Type B pancreatic cell (in vitro differentiated cells): ENCODE measurements at regions not wholly inside any gene's neighbourhood (a gene's known extent, or its start where the extent isn't known, plus 50 kb on each side); places are given as distances from the start of the nearest gene placed in this dataset.

ENCODE experiments used
- DNase-seq: peaks from one replicate; pipeline ENCODE4 v3.0.0; 2021; ENCODE audit warnings: mixed read lengths; ENCODE audit not compliant: unreplicated experiment; ENCODE audit errors: extremely low spot score
- H3K27ac Mint-ChIP-seq: 2 replicates; pipeline ENCODE4 v1.8.0; 2021; ENCODE audit warnings: mild to moderate bottlenecking, mixed read lengths
- H3K27me3 Mint-ChIP-seq: 2 replicates; pipeline ENCODE4 v1.8.0; 2021; ENCODE audit warnings: mixed read lengths
- H3K36me3 Mint-ChIP-seq: 2 replicates; pipeline ENCODE4 v1.8.0; 2021; ENCODE audit warnings: mixed read lengths
- H3K4me1 Mint-ChIP-seq: one replicate; pipeline ENCODE4 v1.8.0; 2021; ENCODE audit warnings: mixed read lengths; ENCODE audit not compliant: unreplicated experiment
- H3K4me3 Mint-ChIP-seq: 2 replicates; pipeline ENCODE4 v1.8.0; 2021; ENCODE audit warnings: mild to moderate bottlenecking, mixed read lengths
- H3K9me3 Mint-ChIP-seq: 2 replicates; pipeline ENCODE4 v1.8.0; 2021; ENCODE audit warnings: mixed read lengths
- TF ChIP-seq, protein P1 (sequence below): fragments of 200-600 bp; sonication (generic); conservative IDR thresholded peaks from 2 replicates; pipeline ENCODE4 v1.5.0; 2021; ENCODE audit warnings: antibody characterized with exemption, mild to moderate bottlenecking

DNA sequence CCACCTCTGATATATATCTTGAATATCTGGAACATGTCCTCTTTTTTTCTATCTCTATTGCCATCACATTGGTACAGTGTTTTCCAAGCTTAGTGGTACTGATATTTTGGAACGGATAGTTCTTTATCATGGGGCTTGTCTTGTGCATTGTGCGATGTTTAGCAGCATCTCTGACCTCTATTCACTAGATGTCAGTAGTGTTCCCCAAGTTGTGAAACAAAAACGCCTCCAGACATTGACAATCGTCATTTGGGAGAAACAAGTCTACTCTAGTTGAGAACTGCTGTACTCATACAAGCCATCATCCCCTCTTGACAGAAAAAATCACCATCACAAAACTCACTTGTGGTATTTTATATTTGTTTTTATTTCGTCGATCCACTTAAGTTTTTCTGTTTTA lies 79.7 kb upstream of the CHODL start:
- TF ChIP-seq, protein P1, sequence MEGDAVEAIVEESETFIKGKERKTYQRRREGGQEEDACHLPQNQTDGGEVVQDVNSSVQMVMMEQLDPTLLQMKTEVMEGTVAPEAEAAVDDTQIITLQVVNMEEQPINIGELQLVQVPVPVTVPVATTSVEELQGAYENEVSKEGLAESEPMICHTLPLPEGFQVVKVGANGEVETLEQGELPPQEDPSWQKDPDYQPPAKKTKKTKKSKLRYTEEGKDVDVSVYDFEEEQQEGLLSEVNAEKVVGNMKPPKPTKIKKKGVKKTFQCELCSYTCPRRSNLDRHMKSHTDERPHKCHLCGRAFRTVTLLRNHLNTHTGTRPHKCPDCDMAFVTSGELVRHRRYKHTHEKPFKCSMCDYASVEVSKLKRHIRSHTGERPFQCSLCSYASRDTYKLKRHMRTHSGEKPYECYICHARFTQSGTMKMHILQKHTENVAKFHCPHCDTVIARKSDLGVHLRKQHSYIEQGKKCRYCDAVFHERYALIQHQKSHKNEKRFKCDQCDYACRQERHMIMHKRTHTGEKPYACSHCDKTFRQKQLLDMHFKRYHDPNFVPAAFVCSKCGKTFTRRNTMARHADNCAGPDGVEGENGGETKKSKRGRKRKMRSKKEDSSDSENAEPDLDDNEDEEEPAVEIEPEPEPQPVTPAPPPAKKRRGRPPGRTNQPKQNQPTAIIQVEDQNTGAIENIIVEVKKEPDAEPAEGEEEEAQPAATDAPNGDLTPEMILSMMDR: no peak
- Mint-ChIP-seq H3K4me3 (no peak overlapping the region), H3K36me3 (no peaks in the 10 kb centered on the region), H3K27ac (no peak overlapping the region), H3K27me3 (no peaks in the 10 kb centered on the region), H3K9me3 (no peaks in the 10 kb centered on the region), H3K4me1 (no peaks in the 10 kb centered on the region)
- DNase-seq: no peak

DNA sequence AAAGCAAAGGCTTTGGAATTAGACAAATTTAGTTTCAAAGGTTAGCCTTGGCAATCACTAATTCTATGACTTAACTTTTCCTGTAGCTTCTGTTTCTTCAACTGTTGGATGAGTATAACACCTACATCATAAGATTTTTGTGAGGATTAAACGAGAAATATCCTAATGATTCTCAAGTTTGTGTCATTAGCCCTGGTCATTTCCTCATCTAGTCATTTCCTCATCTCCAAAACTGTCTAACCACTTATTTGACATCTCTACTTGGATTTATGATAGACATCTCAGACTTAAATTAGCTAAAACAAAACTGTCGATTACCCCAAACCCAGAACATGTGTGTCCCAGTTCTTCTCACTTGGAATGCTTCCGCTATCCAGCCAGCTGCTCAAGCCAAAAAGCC lies 80.2 kb upstream of the CHODL start:
- H3K27ac Mint-ChIP-seq: no peak overlapping the region
- no peaks in the 10 kb centered on the region for H3K27me3 Mint-ChIP-seq
- no peak for DNase-seq
- no peaks in the 10 kb centered on the region for H3K4me1 Mint-ChIP-seq
- no peaks in the 10 kb centered on the region for H3K9me3 Mint-ChIP-seq
- TF ChIP-seq, protein P1: no peak
- no peak overlapping the region for H3K4me3 Mint-ChIP-seq
- H3K36me3 Mint-ChIP-seq: no peaks in the 10 kb centered on the region

DNA sequence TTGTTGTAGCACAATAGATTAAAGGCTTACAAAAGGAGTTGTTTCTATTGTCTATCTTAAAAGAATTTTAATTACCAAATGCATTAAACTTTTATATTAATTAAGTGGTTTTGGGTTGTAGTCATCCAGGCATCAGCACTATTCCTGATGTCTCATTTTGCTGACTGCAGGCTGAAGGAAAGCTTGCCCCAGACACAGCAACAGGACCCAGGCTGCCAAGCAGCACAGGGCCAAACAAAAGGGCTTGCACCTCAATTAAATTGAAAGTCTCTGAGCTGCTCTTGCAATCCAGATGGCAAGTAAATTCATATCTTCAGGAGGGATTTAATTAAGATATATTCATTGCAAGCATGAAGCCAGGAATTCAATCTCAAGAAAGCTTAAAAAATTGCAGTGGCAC lies 80.7 kb upstream of the CHODL start:
- no peaks in the 10 kb centered on the region for H3K27me3 Mint-ChIP-seq
- TF ChIP-seq, protein P1: no peak
- no peaks in the 10 kb centered on the region for H3K36me3 Mint-ChIP-seq
- no peak overlapping the region for H3K4me3 Mint-ChIP-seq
- no peak for DNase-seq
- H3K27ac Mint-ChIP-seq: no peak overlapping the region
- H3K9me3 Mint-ChIP-seq: no peaks in the 10 kb centered on the region
- no peaks in the 10 kb centered on the region for H3K4me1 Mint-ChIP-seq

DNA sequence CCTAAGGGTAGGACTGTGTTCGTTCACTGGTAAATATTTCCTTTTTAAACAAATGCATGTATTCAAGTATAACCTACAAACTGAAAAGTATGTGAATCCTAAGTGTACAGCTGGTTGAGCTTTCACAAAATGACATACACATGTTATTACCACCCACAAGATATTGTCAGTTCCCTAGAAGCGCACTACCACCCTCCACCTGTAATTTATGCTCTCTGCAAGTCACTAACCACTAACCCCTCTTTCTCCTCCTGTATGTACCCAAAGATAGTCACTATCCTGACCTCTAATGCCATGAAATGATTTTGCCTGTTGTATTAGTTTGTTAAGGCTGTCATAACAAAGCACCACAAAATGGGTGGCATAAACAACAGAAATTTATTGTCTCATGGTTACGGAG lies 82.8 kb upstream of the CHODL start:
- no peak overlapping the region for H3K4me3 Mint-ChIP-seq
- no peaks in the 10 kb centered on the region for H3K9me3 Mint-ChIP-seq
- H3K27me3 Mint-ChIP-seq: no peaks in the 10 kb centered on the region
- TF ChIP-seq, protein P1: no peak
- H3K27ac Mint-ChIP-seq: no peak overlapping the region
- DNase-seq: no peak
- H3K4me1 Mint-ChIP-seq: no peaks in the 10 kb centered on the region
- H3K36me3 Mint-ChIP-seq: no peaks in the 10 kb centered on the region

DNA sequence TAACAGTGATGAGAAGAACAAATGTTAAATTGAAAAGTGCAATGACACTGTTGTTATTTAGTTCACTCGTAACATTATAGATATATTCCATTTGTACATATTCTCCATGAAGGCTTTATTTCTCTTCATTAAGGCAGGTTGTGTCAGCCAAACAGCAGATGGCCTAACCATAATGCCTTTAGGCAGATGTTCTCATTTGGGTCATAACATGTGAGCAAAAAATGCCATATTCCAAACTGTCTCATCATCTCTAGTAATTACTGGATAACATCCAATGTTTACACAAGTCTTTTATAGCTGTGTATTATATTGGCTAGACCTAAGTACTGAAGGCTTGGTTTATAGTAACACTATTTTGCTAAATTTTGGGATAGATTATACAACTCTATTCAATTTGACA lies 87.2 kb upstream of the CHODL start:
- Mint-ChIP-seq H3K27ac (no peak overlapping the region), H3K36me3 (no peaks in the 10 kb centered on the region), H3K9me3 (no peaks in the 10 kb centered on the region), H3K27me3 (no peaks in the 10 kb centered on the region), H3K4me1 (no peaks in the 10 kb centered on the region), H3K4me3 (no peak overlapping the region)
- TF ChIP-seq, protein P1: no peak
- no peak for DNase-seq

DNA sequence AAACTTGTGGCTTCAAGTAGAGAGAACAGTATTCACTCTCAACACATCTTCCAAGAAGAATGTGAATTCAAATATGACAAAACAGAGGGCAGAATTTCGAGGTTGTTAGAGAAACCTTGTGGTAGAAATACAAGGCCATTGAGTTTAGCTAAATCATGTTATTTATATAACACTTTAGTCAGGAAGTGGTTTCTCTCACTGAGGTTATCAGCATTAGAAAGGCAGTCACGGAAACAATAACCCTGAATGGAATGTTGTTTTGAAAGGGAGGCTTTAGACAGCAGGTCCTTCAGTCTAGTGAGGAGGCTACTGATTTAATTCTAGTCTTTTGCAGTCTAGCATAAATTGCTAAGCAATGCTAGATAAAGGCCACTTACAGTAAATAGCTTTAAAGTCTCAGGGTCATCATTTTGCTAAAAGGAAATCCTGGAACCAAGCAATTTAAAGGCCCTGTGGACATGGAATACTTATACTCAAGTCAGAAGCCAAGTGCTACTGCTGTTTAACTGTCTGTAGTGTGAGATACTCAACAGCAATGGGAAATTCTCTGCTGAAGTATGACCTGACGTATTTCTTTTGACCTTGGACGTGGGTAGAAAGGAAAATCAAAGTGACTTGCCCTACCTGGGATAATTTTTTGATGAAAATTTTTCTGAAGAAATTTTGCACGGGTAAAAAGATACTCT lies 89.0 kb upstream of the CHODL start:
- no peaks in the 10 kb centered on the region for H3K36me3 Mint-ChIP-seq
- TF ChIP-seq, protein P1: no peak

More for the DNA sequence above, 89.0 kb upstream of the CHODL start:
- DNase-seq: no peak
- H3K4me1 Mint-ChIP-seq: no peaks in the 10 kb centered on the region
- no peaks in the 10 kb centered on the region for H3K27me3 Mint-ChIP-seq
- H3K9me3 Mint-ChIP-seq: no peaks in the 10 kb centered on the region
- no peak overlapping the region for H3K4me3 Mint-ChIP-seq
- H3K27ac Mint-ChIP-seq: no peak overlapping the region
